SK-N-SH (cell line): ENCODE measurements at regions not wholly inside any gene's neighbourhood (a gene's known extent, or its start where the extent isn't known, plus 50 kb on each side); places are given as distances from the start of the nearest gene placed in this dataset.

Source experiments
- CTCF ChIA-PET: fragments of 300-600, 350-600 bp; formaldehyde crosslinking; extraction: SDS; loops from one replicate; lab custom pipeline; 2021; lab: Yijun Ruan, JAX
- POLR2A ChIA-PET: fragments of 350-600 bp; sonication (Branson Sonifier 250); formaldehyde crosslinking; extraction: SDS; loops from one replicate; lab custom pipeline; 2020; ENCODE audit warnings: antibody characterized with exemption, inconsistent platforms; lab: Yijun Ruan, JAX
- DNase-seq: peaks from one replicate; pipeline ENCODE4 v3.0.0; 2012
- H2AFZ ChIP-seq: fragments of 200-600 bp; sonication (generic); 2 replicates; pipeline ENCODE4 v1.8.1; 2016; ENCODE audit warnings: antibody characterized with exemption, mild to moderate bottlenecking, low read depth
- H3F3A ChIP-seq: fragments of 200-600 bp; sonication (generic); replicated peaks from 2 replicates; pipeline ENCODE3; 2016; ENCODE audit warnings: antibody characterized with exemption, mild to moderate bottlenecking; ENCODE audit not compliant: insufficient read depth
- H3K27ac ChIP-seq, 2 experiments: fragments of 200-500 bp in 1 of 2; fragments of 200-600 bp in 1 of 2; sonication (Bioruptor generic) in 1 of 2; sonication (generic), shearing (Covaris generic) in 1 of 2; 2 replicates each; pipeline versions ENCODE4 v1.5.1 to v1.6.1; 2014 to 2016; ENCODE audit warnings: low read depth in 2 of 2, inconsistent platforms in 1 of 2, low read length in 1 of 2, mild to moderate bottlenecking in 1 of 2, mixed read lengths in 1 of 2
- H3K27me3 ChIP-seq: fragments of 200-600 bp; sonication (generic), shearing (Covaris generic); 2 replicates; pipeline ENCODE4 v1.6.1; 2016; ENCODE audit warnings: mixed run types; ENCODE audit not compliant: insufficient read depth
- H3K36me3 ChIP-seq, 2 experiments: fragments of 200-500 bp in 1 of 2; fragments of 200-600 bp in 1 of 2; sonication (Bioruptor generic) in 1 of 2; sonication (generic) in 1 of 2; replicated peaks in 1 of 2; 2 replicates each; pipeline versions ENCODE3 to v1.5.1; 2014 to 2016; ENCODE audit warnings: low read length in 1 of 2, mild to moderate bottlenecking in 1 of 2; ENCODE audit not compliant: insufficient read depth in 2 of 2, control insufficient read depth in 1 of 2
- H3K4me1 ChIP-seq, 2 experiments: fragments of 200-500 bp in 1 of 2; fragments of 200-600 bp in 1 of 2; sonication (Bioruptor generic) in 1 of 2; sonication (generic), shearing (Covaris generic) in 1 of 2; 2 replicates each; pipeline versions ENCODE4 v1.5.1 to v1.6.1; 2014 to 2016; ENCODE audit warnings: low read depth in 1 of 2, low read length in 1 of 2, mixed run types in 1 of 2; ENCODE audit not compliant: insufficient read depth in 2 of 2, control insufficient read depth in 1 of 2
- H3K4me2 ChIP-seq: fragments of 200-600 bp; sonication (generic), shearing (Covaris generic); 2 replicates; pipeline ENCODE4 v1.6.1; 2017; ENCODE audit warnings: mixed run types
- H3K4me3 ChIP-seq, 2 experiments: fragments of 200-500 bp in 1 of 2; fragments of 200-600 bp in 1 of 2; sonication (Bioruptor generic) in 1 of 2; sonication (generic), shearing (Covaris generic) in 1 of 2; 2 replicates each; pipeline versions ENCODE4 v1.5.1 to v1.8.1; 2014 to 2016; ENCODE audit warnings: low read depth in 2 of 2, inconsistent platforms in 1 of 2, low read length in 1 of 2, mild to moderate bottlenecking in 1 of 2, mixed read lengths in 1 of 2, moderate library complexity in 1 of 2
- H3K79me2 ChIP-seq: fragments of 200-600 bp; sonication (generic); 2 replicates; pipeline ENCODE4 v1.8.1; 2017; ENCODE audit warnings: mild to moderate bottlenecking; ENCODE audit not compliant: insufficient read depth
- H3K9ac ChIP-seq: fragments of 200-600 bp; sonication (generic); 2 replicates; pipeline ENCODE4 v1.6.1; 2017; ENCODE audit warnings: mixed run types
- H3K9me2 ChIP-seq: fragments of 200-600 bp; sonication (generic); 2 replicates; pipeline ENCODE4 v1.6.1; 2017; ENCODE audit warnings: mixed run types
- H3K9me3 ChIP-seq: fragments of 200-600 bp; sonication (generic); 2 replicates; pipeline ENCODE4 v1.6.1; 2017; ENCODE audit warnings: mixed run types, mild to moderate bottlenecking, moderate library complexity
- H4K20me1 ChIP-seq: fragments of 200-600 bp; sonication (generic); 2 replicates; pipeline ENCODE4 v1.6.1; 2017; ENCODE audit warnings: mild to moderate bottlenecking, mixed run types; ENCODE audit not compliant: insufficient read depth
- CHD2 ChIP-seq: fragments of 150-350 bp; IDR thresholded peaks from 2 replicates; pipeline ENCODE4 v1.6.1; 2018; ENCODE audit warnings: low read length; ENCODE audit not compliant: partially characterized antibody
- EP300 ChIP-seq, 2 experiments: IDR thresholded peaks; 2 replicates each; pipeline versions ENCODE4 v1.4.0 to v1.6.1; 2012; ENCODE audit warnings: borderline replicate concordance in 1 of 2, low read depth in 1 of 2, low read length in 1 of 2
- FOSL2 ChIP-seq: IDR thresholded peaks from 2 replicates; pipeline ENCODE4 v1.4.0; 2012; ENCODE audit warnings: low read depth, mild to moderate bottlenecking, moderate library complexity, borderline replicate concordance
- FOXM1 ChIP-seq: IDR thresholded peaks from 2 replicates; pipeline ENCODE4 v1.4.0; 2012; ENCODE audit warnings: low read depth, mild to moderate bottlenecking
- GATA2 ChIP-seq: sonication (generic); formaldehyde crosslinking; IDR thresholded peaks from 2 replicates; pipeline ENCODE4 v1.5.0; 2020; ENCODE audit warnings: mild to moderate bottlenecking, missing genetic modification reagents
- JUND ChIP-seq: IDR thresholded peaks from 2 replicates; pipeline ENCODE4 v1.4.0; 2012
- MEF2A ChIP-seq: IDR thresholded peaks from 2 replicates; pipeline ENCODE4 v1.4.0; 2012; ENCODE audit warnings: low read depth, borderline replicate concordance
- POLR2AphosphoS5 ChIP-seq: IDR thresholded peaks from 2 replicates; pipeline ENCODE4 v1.6.1; 2012; ENCODE audit warnings: low read depth, low read length
- RAD21 ChIP-seq: IDR thresholded peaks from 2 replicates; pipeline ENCODE4 v1.6.1; 2012; ENCODE audit warnings: mild to moderate bottlenecking, low read length
- RXRA ChIP-seq: IDR thresholded peaks from 2 replicates; pipeline ENCODE4 v1.4.0; 2012; ENCODE audit warnings: low read depth, mild to moderate bottlenecking, borderline replicate concordance
- SMC3 ChIP-seq: IDR thresholded peaks from 2 replicates; pipeline ENCODE4 v1.6.1; 2012; ENCODE audit warnings: low read depth, low read length, improper control_type of control experiment
- TCF12 ChIP-seq: IDR thresholded peaks from 2 replicates; pipeline ENCODE4 v1.4.0; 2012
- WGBS: methylation state at CpG from one replicate; pipeline ENCODE4 v1.1.6; 2017; ENCODE audit warnings: low lambda C conversion rate; 5-methylcytosine and 5-hydroxymethylcytosine counted together
- TF ChIP-seq, protein P1 (sequence below): fragments of 200-600 bp; sonication (generic); IDR thresholded peaks from 2 replicates; pipeline ENCODE4 v1.6.1; 2017; ENCODE audit warnings: antibody characterized with exemption, mild to moderate bottlenecking, moderate library complexity
- TF ChIP-seq, protein P2 (sequence below): fragments of 150-350 bp; IDR thresholded peaks from 2 replicates; pipeline ENCODE4 v1.6.1; 2017; ENCODE audit warnings: antibody characterized with exemption, low read length, low read depth, borderline replicate concordance
- TF ChIP-seq, protein P3 (sequence below): IDR thresholded peaks from 2 replicates; pipeline ENCODE4 v1.6.1; 2012; ENCODE audit warnings: mild to moderate bottlenecking, low read depth, low read length, moderate library complexity

DNA sequence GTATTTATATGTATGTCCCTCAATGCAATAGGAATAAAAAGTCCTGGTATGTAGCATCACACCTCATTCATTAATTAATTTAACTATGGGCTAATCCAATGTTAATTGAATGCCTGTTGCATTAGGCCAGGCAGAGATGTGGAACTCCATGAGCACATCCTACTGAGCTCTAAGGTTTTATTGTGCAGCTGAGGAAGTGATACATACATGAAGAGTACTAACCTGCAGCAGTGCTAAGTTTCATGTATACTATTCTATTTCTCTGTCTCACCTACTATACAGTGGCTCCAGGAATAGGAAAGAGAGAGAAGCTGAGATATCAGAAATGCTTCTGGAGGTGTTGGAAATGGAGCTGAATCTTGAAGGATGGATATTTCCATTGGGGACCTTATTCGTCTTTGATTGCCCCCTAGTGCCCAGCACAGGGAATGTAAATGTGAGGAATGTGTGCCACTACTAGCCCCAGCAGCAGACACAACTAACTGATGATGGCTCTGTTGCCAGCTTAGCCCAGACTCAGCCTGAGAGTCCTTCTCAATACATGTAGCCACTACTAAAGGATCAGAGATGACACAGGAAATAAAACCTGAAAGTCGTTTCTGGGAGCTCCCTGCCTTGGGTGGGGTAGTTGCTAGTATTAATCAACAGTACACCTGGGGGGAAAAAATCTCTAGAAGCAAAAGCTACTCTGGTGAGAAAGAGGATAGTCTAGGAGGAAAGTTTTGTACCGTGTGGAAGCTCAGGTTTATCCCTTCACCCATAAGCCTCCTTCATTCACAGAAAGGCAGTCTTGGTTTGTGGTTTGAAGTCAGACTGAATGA is 173.3 kb upstream of the FOXD3 start:
- POLR2A ChIA-PET: no interaction called here
- peak; percentile 41 for DNase-seq
- no peak for TF ChIP-seq RXRA
- TF ChIP-seq SMC3: peak; percentile 83
- TF ChIP-seq RAD21: peak; percentile 79
- no peak for TF ChIP-seq POLR2AphosphoS5
- TF ChIP-seq, protein P1, sequence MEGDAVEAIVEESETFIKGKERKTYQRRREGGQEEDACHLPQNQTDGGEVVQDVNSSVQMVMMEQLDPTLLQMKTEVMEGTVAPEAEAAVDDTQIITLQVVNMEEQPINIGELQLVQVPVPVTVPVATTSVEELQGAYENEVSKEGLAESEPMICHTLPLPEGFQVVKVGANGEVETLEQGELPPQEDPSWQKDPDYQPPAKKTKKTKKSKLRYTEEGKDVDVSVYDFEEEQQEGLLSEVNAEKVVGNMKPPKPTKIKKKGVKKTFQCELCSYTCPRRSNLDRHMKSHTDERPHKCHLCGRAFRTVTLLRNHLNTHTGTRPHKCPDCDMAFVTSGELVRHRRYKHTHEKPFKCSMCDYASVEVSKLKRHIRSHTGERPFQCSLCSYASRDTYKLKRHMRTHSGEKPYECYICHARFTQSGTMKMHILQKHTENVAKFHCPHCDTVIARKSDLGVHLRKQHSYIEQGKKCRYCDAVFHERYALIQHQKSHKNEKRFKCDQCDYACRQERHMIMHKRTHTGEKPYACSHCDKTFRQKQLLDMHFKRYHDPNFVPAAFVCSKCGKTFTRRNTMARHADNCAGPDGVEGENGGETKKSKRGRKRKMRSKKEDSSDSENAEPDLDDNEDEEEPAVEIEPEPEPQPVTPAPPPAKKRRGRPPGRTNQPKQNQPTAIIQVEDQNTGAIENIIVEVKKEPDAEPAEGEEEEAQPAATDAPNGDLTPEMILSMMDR: peak; percentile 78
- no peaks in the 10 kb centered on the region for H3K9me3 ChIP-seq
- no peaks in the 10 kb centered on the region for H3K27me3 ChIP-seq
- H3K79me2 ChIP-seq: no peaks in the 10 kb centered on the region
- H3K36me3 ChIP-seq: no peaks in the 10 kb centered on the region
- 0% methylated on average over 3 of the region's 3 CpGs for WGBS
- H4K20me1 ChIP-seq: no peaks in the 10 kb centered on the region
- no peaks in the 10 kb centered on the region for H3K9me2 ChIP-seq
- H3K4me3 ChIP-seq: no peak overlapping the region; a peak in 1 of 4 replicates
- no peak overlapping the region for H2AFZ ChIP-seq
- no peak overlapping the region for H3K9ac ChIP-seq
- no peaks in the 10 kb centered on the region for H3F3A ChIP-seq
- CTCF ChIA-PET: interaction anchor here (0.6 to 2.4 kb wide), 41 partner anchors 9 to 624 kb away, joined by 3 to 31 read pairs (median 4); no protein-coding TSS in a partner anchor
- no peaks in the 10 kb centered on the region for H3K4me1 ChIP-seq
- no peak overlapping the region for H3K27ac ChIP-seq
- H3K4me2 ChIP-seq: no peak overlapping the region

GRCh38 chr1:63152572-63152971 is 169.8 kb upstream of the FOXD3 start:
- Histone ChIP-seq H2AFZ (no peak overlapping the region), H3K36me3 (no peaks in the 10 kb centered on the region), H3K4me3 (no peak overlapping the region), H3K4me2 (no peak overlapping the region), H3K9ac (no peak overlapping the region), H3K27ac (no peak overlapping the region), H3K9me2 (no peaks in the 10 kb centered on the region), H3K9me3 (no peaks in the 10 kb centered on the region), H3F3A (no peaks in the 10 kb centered on the region), H3K4me1 (no peaks in the 10 kb centered on the region), H3K79me2 (no peaks in the 10 kb centered on the region), H3K27me3 (no peaks in the 10 kb centered on the region), H4K20me1 (no peaks in the 10 kb centered on the region)
- ChIA-PET CTCF (interaction anchor here (0.8 to 1.3 kb wide), 2 partner anchors 12 to 310 kb away, joined by 3 to 4 read pairs; no protein-coding TSS in a partner anchor), POLR2A (no interaction called here)
- TF ChIP-seq POLR2AphosphoS5 (no peak), TCF12 (no peak)
- 26% methylated on average over 3 of the region's 3 CpGs for WGBS
- no peak for DNase-seq

- H3K9me2 ChIP-seq: no peaks in the 10 kb centered on the region
- H3K9ac ChIP-seq: no peak overlapping the region
- H3K27me3 ChIP-seq: no peaks in the 10 kb centered on the region
- H3K9me3 ChIP-seq: no peaks in the 10 kb centered on the region
- H3K4me1 ChIP-seq: no peaks in the 10 kb centered on the region
- no peak overlapping the region for H2AFZ ChIP-seq
- no peak overlapping the region for H3K4me3 ChIP-seq
- 45% methylated on average over 2 of the region's 2 CpGs for WGBS
- H4K20me1 ChIP-seq: no peaks in the 10 kb centered on the region
- H3K4me2 ChIP-seq: no peak overlapping the region
- H3K27ac ChIP-seq: no peak overlapping the region
- ChIA-PET CTCF (no interaction called here), POLR2A (no interaction called here)
- H3K79me2 ChIP-seq: no peaks in the 10 kb centered on the region
- no peak for DNase-seq
- no peaks in the 10 kb centered on the region for H3K36me3 ChIP-seq
- H3F3A ChIP-seq: no peaks in the 10 kb centered on the region
- TF ChIP-seq EP300 (IDR thresholded peaks at IDR 0.05; ENCODE audit: borderline replicate concordance in 1 of 2, low read depth in 1 of 2, low read length in 1 of 2) (no peak), FOXM1 (no peak), GATA2 (CRISPR knock-in tag) (no peak), FOSL2 (no peak), TCF12 (no peak), MEF2A (no peak), JUND (no peak), CHD2 (no peak), SMC3 (no peak)
- TF ChIP-seq, protein P2, sequence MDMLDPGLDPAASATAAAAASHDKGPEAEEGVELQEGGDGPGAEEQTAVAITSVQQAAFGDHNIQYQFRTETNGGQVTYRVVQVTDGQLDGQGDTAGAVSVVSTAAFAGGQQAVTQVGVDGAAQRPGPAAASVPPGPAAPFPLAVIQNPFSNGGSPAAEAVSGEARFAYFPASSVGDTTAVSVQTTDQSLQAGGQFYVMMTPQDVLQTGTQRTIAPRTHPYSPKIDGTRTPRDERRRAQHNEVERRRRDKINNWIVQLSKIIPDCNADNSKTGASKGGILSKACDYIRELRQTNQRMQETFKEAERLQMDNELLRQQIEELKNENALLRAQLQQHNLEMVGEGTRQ: no peak
- TF ChIP-seq, protein P3, sequence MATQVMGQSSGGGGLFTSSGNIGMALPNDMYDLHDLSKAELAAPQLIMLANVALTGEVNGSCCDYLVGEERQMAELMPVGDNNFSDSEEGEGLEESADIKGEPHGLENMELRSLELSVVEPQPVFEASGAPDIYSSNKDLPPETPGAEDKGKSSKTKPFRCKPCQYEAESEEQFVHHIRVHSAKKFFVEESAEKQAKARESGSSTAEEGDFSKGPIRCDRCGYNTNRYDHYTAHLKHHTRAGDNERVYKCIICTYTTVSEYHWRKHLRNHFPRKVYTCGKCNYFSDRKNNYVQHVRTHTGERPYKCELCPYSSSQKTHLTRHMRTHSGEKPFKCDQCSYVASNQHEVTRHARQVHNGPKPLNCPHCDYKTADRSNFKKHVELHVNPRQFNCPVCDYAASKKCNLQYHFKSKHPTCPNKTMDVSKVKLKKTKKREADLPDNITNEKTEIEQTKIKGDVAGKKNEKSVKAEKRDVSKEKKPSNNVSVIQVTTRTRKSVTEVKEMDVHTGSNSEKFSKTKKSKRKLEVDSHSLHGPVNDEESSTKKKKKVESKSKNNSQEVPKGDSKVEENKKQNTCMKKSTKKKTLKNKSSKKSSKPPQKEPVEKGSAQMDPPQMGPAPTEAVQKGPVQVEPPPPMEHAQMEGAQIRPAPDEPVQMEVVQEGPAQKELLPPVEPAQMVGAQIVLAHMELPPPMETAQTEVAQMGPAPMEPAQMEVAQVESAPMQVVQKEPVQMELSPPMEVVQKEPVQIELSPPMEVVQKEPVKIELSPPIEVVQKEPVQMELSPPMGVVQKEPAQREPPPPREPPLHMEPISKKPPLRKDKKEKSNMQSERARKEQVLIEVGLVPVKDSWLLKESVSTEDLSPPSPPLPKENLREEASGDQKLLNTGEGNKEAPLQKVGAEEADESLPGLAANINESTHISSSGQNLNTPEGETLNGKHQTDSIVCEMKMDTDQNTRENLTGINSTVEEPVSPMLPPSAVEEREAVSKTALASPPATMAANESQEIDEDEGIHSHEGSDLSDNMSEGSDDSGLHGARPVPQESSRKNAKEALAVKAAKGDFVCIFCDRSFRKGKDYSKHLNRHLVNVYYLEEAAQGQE: no peak
Measured at GRCh38 chr1:63155437-63155836, 166.9 kb upstream of the FOXD3 start.
